HG03159 (cell line): ENCODE measurements at regions not wholly inside any gene's neighbourhood (a gene's known extent, or its start where the extent isn't known, plus 50 kb on each side); places are given as distances from the start of the nearest gene placed in this dataset.

ENCODE experiments used
- ATAC-seq: cut with Tn5 transposase; IDR thresholded peaks from one replicate; pipeline ENCODE4 v1.9.1; 2021; ENCODE audit warnings: mild to moderate bottlenecking, moderate library complexity; ENCODE audit not compliant: unreplicated experiment

- no peak for ATAC-seq
Observed at GRCh38 chr5:27516437-27516836, 478.1 kb upstream of the CDH9 start.

- no peak for ATAC-seq
Observed at GRCh38 chr5:27511061-27511460, 472.7 kb upstream of the CDH9 start.

- no peak for ATAC-seq
Observed at GRCh38 chr5:27503813-27504212, 465.4 kb upstream of the CDH9 start.

GRCh38 chr5:27502236-27502635 lies 463.9 kb upstream of the CDH9 start:
- no peak for ATAC-seq

- no peak for ATAC-seq
Observed at GRCh38 chr5:27497491-27497890, 459.1 kb upstream of the CDH9 start.

- no peak for ATAC-seq
Observed at GRCh38 chr5:27494887-27495286, 456.5 kb upstream of the CDH9 start.

GRCh38 chr5:27491746-27492439 lies 453.5 kb upstream of the CDH9 start:
- ATAC-seq = no peak

- ATAC-seq = no peak
Observed at GRCh38 chr5:27491047-27491446, 452.7 kb upstream of the CDH9 start.

- ATAC-seq = no peak
Observed at GRCh38 chr5:27489701-27490100, 451.3 kb upstream of the CDH9 start.

GRCh38 chr5:27482663-27483062 lies 444.3 kb upstream of the CDH9 start:
- no peak for ATAC-seq

- ATAC-seq = no peak
Observed at GRCh38 chr5:27479859-27480258, 441.5 kb upstream of the CDH9 start.

GRCh38 chr5:27477550-27477949 lies 439.2 kb upstream of the CDH9 start:
- no peak for ATAC-seq

- no peak for ATAC-seq
Observed at GRCh38 chr5:27476356-27476988, 438.1 kb upstream of the CDH9 start.

GRCh38 chr5:27475063-27475462 lies 436.7 kb upstream of the CDH9 start:
- ATAC-seq = no peak

GRCh38 chr5:27474395-27474794 lies 436.0 kb upstream of the CDH9 start:
- ATAC-seq = no peak

GRCh38 chr5:27474047-27474309 lies 435.6 kb upstream of the CDH9 start:
- no peak for ATAC-seq

- ATAC-seq = no peak
Observed at GRCh38 chr5:27473307-27474046, 435.1 kb upstream of the CDH9 start.

GRCh38 chr5:27472871-27473270 lies 434.5 kb upstream of the CDH9 start:
- ATAC-seq = no peak

GRCh38 chr5:27472000-27472763 lies 433.8 kb upstream of the CDH9 start:
- peak; percentile 75 for ATAC-seq

GRCh38 chr5:27466959-27467358 lies 428.6 kb upstream of the CDH9 start:
- ATAC-seq = no peak

- no peak for ATAC-seq
Observed at GRCh38 chr5:27465140-27465539, 426.8 kb upstream of the CDH9 start.
